Progenitor cell of endocrine pancreas (in vitro differentiated cells): ENCODE measurements at regions not wholly inside any gene's neighbourhood (a gene's known extent, or its start where the extent isn't known, plus 50 kb on each side); places are given as distances from the start of the nearest gene placed in this dataset.

ENCODE experiments used
- DNase-seq: peaks from one replicate; pipeline ENCODE4 v3.0.0; 2021; ENCODE audit warnings: low spot score; ENCODE audit not compliant: unreplicated experiment
- H3K27ac Mint-ChIP-seq: 2 replicates; pipeline ENCODE4 v1.8.0; 2021; ENCODE audit warnings: mild to moderate bottlenecking, moderate library complexity, mixed read lengths
- H3K27me3 Mint-ChIP-seq: 2 replicates; pipeline ENCODE4 v1.8.0; 2021; ENCODE audit warnings: mixed read lengths
- H3K36me3 Mint-ChIP-seq: 2 replicates; pipeline ENCODE4 v1.8.0; 2022; ENCODE audit warnings: mixed read lengths; ENCODE audit not compliant: insufficient read depth
- H3K4me1 Mint-ChIP-seq: 2 replicates; pipeline ENCODE4 v1.8.0; 2021; ENCODE audit warnings: low read depth, mixed read lengths
- H3K4me3 Mint-ChIP-seq: 2 replicates; pipeline ENCODE4 v1.8.0; 2021; ENCODE audit warnings: low read depth, mild to moderate bottlenecking, moderate library complexity, mixed read lengths
- H3K9me3 Mint-ChIP-seq: 2 replicates; pipeline ENCODE4 v1.8.0; 2021; ENCODE audit warnings: low read depth, mixed read lengths
- TF ChIP-seq, protein P1 (sequence below): fragments of 200-600 bp; sonication (generic); IDR thresholded peaks from one replicate; pipeline ENCODE4 v1.5.0; 2021; ENCODE audit warnings: antibody characterized with exemption, mild to moderate bottlenecking; ENCODE audit not compliant: unreplicated experiment

DNA sequence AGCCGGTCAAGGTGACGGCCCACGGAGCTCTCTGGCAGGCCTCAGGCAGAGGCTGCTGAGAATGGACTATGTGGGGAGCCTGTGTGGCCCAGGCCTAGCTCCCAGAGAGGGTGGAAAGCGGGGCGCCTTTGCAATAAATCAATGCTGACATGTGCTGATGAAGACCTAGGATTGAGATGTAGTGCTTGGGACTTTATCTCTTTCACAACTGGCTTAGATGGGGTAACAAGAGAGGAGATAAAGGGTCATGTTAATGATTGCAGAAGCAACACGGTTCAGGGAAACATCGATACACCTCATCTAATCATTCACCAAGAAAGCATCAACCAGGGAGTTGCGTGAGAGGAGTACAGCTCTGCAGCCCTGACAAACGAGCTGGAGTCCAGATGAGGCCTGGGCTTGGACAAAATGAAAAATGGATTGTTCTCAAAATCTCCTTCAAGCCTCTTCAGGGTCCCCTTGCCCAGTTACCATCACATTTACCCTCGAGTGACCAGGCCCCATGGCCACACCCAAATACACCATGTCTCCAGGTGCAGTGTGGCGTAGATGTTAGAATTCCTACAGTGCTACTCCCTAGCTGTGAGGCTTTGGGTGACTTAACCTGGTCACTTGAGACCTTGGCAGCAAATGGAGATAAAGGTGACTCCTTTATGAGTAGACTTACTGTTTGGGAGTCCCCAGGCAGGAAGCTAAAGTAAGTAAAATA lies 146.4 kb upstream of the LIPC start:
- Mint-ChIP-seq H3K36me3 (no peaks in the 10 kb centered on the region), H3K27me3 (no peaks in the 10 kb centered on the region), H3K4me3 (no peak overlapping the region), H3K4me1 (peaks cover 42% of the 10 kb centered on the region), H3K9me3 (no peaks in the 10 kb centered on the region), H3K27ac (peak overlapping the region; percentile 92)
- TF ChIP-seq, protein P1, sequence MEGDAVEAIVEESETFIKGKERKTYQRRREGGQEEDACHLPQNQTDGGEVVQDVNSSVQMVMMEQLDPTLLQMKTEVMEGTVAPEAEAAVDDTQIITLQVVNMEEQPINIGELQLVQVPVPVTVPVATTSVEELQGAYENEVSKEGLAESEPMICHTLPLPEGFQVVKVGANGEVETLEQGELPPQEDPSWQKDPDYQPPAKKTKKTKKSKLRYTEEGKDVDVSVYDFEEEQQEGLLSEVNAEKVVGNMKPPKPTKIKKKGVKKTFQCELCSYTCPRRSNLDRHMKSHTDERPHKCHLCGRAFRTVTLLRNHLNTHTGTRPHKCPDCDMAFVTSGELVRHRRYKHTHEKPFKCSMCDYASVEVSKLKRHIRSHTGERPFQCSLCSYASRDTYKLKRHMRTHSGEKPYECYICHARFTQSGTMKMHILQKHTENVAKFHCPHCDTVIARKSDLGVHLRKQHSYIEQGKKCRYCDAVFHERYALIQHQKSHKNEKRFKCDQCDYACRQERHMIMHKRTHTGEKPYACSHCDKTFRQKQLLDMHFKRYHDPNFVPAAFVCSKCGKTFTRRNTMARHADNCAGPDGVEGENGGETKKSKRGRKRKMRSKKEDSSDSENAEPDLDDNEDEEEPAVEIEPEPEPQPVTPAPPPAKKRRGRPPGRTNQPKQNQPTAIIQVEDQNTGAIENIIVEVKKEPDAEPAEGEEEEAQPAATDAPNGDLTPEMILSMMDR, result no peak
- no peak for DNase-seq

DNA sequence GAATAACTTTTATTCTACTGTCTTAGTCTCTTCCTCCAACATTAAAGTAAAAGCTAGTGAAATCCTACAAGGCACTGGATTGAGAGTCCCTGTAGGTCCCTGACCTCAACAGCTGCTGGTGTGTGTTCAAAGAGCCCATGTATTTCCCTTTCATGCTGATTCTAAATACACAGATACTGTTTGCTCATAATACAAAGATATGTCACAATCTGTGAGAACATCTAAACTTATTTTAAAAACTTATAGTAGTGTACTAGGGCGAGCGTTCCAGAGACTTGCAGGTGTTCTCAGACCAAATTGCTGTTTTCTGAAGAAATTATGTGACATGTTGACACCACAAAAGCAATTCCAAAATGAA lies 145.9 kb upstream of the LIPC start:
- DNase-seq, result no peak
- Mint-ChIP-seq H3K9me3 (no peaks in the 10 kb centered on the region), H3K36me3 (no peaks in the 10 kb centered on the region), H3K4me3 (no peak overlapping the region), H3K27me3 (no peaks in the 10 kb centered on the region), H3K27ac (peak overlapping the region; percentile 92), H3K4me1 (peaks cover 41% of the 10 kb centered on the region)
- TF ChIP-seq, protein P1, result no peak

DNA sequence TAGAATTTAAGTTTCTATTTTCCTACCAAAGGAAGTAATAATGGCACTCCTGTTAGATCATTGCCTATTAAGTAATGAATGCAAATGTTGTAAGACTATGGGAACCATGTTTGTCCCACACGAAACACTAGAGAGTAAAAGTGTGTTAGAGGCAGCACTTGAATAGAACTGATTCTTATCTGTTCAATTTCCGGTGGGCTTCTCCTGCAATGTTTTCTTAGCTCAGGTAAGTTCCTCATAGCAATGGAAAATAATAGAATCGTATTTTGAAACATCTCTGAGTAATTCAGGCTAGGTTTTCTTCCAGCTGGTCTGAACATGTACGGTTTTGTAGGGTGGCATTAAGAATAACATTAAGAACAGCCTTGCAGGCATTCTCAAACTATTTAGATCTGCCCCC lies 145.3 kb upstream of the LIPC start:
- TF ChIP-seq, protein P1, result no peak
- DNase-seq, result no peak
- no peak overlapping the region for H3K4me3 Mint-ChIP-seq
- no peaks in the 10 kb centered on the region for H3K27me3 Mint-ChIP-seq
- H3K36me3 Mint-ChIP-seq, result no peaks in the 10 kb centered on the region
- peaks cover 38% of the 10 kb centered on the region for H3K4me1 Mint-ChIP-seq
- H3K9me3 Mint-ChIP-seq, result no peaks in the 10 kb centered on the region
- peak overlapping the region; percentile 92 for H3K27ac Mint-ChIP-seq

DNA sequence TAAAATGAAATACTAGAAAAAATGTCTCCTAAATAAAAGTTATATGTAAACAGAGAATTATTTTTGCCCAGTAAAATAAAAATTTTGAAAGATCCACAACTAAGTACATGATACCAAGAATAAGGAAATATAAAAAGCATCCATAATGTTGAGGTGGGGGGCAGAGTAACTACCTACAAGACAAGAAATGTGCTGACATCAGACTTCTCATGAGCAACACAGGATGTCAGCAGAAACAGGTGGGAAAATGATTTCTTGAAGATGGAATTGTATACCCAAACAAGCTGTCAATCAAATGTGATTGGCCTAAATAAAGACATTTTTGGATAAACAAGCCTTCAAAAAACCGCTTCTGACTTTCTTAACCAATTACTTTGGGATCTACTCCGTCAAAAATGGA lies 143.9 kb upstream of the LIPC start:
- no peak overlapping the region for H3K27ac Mint-ChIP-seq
- no peaks in the 10 kb centered on the region for H3K9me3 Mint-ChIP-seq
- H3K27me3 Mint-ChIP-seq, result no peaks in the 10 kb centered on the region
- H3K4me3 Mint-ChIP-seq, result no peak overlapping the region
- no peaks in the 10 kb centered on the region for H3K36me3 Mint-ChIP-seq
- H3K4me1 Mint-ChIP-seq, result peaks cover 34% of the 10 kb centered on the region
- DNase-seq, result no peak
- TF ChIP-seq, protein P1, result no peak

DNA sequence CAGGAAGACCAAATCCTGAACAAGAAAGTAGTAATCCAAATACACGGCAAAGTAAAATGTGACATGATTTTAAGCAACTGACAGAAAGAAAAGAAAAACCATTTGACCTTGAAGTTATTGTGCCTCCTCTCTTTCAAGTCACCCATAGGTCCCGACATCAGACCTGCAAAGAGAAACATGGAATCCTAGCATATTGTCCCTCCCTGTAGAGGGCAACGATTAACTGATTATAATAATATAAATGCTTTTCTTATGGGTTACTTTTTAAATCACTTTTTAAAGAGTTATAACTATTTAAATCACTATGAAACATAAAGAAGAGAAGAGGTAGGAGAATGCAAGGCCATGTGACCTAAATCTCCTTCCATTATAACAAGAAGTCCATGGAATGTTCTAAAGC lies 143.2 kb upstream of the LIPC start:
- peaks cover 37% of the 10 kb centered on the region for H3K4me1 Mint-ChIP-seq
- no peaks in the 10 kb centered on the region for H3K9me3 Mint-ChIP-seq
- TF ChIP-seq, protein P1, result no peak
- H3K36me3 Mint-ChIP-seq, result no peaks in the 10 kb centered on the region
- no peaks in the 10 kb centered on the region for H3K27me3 Mint-ChIP-seq
- H3K27ac Mint-ChIP-seq, result no peak overlapping the region
- H3K4me3 Mint-ChIP-seq, result no peak overlapping the region
- DNase-seq, result no peak
